ENCODE measurements at regions not wholly inside any gene's neighbourhood (a gene's known extent, or its start where the extent isn't known, plus 50 kb on each side); places are given as distances from the start of the nearest gene placed in this dataset.
A peak's percentile ranks its signal among the peaks of the same experiment; 100 is the strongest.
"Not testable (repeated sequence)": the region's sequence is repeated elsewhere in the genome, so short reads cannot be mapped to it uniquely, and the experiment has no call there.

DNA sequence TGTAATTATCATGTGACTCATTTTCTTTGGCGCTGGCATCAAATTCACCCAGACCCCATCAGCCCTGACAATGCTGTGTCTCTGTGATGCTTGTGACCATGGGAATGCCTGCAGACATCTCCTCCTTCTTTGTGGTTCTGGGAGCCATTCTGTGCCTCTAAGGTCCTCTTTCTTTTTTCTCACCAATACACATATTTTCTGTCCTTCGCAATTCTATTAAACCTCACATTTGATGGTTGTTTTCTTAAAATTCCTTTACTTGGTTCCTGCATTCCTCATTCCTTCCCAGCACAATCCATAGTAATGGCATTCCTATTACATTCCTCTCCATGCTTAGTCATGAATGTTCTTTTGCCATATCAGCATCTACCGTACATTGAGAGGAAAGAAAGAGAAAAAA lies 375.3 kb downstream of the PIK3C3 start:
- DNase-seq: peak; percentile 76

DNA sequence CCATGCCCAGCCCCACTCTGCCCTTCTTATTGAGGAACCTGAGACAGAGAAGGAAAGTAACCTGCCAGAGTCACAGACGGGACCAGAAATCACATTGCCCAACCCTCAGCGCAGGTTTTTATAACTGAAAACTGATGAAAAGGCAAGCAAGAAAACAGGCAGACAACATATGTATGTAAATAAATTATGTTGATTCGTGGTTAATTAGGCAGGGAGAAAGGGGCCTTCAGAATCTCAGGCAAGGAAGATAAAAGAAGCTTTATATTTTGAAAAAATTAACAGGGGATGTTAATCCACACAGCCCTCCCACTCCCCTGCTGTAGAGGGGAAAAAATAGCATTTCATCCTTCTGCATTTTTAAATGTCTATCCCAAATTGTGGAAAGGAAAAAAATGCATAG lies 378.5 kb downstream of the PIK3C3 start:
- no peak for DNase-seq

DNA sequence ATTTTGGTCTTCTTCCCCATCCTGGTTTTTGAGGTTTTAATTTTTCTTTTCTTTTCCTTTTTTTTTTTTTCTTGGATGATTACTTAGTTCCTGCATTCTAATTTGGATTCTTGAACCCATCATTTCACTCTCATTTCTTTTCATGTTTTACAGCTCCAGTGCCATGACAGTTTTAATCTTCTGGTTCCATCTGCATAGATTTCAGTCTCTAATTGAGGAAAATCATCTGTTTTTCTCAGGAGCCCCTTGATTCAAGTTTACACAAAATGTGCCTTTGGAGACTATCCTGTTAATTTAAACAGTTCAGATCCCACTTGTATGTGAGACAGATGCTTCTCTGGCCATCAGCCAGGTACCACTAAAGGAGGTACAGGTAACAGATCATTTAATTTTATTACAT lies 379.9 kb downstream of the PIK3C3 start:
- no peak for DNase-seq

DNA sequence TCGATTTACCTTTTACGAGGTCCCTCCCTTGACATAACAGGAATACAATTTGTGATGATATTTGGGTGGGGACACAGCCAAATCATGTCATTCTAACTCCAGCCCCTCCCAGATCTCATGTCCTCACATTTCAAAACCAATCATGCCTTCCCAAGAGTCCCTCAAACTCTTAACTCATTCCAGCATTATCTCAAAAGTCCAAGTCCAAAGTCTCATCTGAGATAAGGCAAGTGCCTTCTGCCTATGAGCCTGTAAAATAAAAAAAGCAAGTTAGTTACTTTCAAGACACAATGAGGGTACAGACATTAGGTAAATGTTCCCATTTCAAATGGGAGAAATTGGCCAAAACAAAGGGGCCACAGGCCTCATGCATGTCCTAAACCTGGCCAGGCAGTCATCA lies 381.1 kb downstream of the PIK3C3 start:
- DNase-seq: no peak

DNA sequence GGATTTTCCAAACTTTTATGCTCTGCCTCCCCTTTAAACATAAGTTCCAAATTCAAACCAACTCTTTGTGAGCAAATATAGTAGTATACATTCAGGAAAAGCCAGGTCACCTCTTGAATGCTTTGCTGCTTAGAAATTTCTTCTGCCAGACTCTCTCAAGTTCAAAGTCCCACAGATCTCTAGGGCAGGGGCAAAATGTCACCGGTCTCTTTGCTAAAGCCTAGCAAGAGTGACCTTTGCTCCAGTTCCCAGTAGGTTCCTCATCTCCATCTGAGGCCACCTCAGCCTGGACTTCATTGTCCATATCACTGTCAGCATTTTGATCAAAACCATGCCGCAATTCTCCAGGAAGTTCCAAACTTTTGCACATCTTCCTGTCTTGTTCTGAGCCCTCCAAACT lies 382.3 kb downstream of the PIK3C3 start:
- DNase-seq: not testable (repeated sequence)

DNA sequence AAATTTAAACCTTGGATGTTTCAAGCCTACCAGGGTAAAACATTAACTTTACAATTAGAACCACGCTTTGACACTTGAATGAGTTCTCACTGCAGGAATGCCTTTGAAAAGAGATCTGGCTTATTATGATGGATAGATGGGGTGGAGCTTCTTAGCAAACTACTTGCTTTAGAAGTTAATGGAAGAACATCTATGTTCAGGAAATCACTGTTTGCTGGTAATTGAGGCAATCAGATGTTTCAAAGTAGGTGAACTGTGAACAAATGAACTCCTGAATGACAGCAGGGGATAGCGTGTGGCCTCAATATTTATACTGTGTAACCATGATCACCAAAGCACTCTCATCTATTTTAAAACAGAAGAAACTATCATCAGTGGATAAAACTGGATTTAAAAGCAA lies 383.6 kb downstream of the PIK3C3 start:
- no peak for DNase-seq

DNA sequence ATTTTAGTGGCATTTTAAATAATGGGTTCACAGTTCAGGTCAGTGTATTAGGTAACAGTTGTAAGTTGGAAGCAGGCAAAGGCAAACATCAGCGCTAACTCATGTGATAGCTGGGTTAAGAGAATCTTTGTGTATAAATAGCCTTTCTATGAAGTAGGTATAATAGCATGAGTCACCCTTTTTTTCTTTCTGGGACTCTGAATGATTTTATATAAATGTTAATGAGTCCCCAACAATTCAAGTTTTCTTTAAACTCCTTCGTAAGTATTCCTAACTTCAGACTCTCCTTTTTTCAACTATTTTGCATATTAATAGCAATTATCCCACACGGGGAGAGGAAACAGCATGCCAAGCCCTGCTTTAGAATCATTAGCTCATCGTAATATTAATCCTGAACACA lies 384.3 kb downstream of the PIK3C3 start:
- no peak for DNase-seq

DNA sequence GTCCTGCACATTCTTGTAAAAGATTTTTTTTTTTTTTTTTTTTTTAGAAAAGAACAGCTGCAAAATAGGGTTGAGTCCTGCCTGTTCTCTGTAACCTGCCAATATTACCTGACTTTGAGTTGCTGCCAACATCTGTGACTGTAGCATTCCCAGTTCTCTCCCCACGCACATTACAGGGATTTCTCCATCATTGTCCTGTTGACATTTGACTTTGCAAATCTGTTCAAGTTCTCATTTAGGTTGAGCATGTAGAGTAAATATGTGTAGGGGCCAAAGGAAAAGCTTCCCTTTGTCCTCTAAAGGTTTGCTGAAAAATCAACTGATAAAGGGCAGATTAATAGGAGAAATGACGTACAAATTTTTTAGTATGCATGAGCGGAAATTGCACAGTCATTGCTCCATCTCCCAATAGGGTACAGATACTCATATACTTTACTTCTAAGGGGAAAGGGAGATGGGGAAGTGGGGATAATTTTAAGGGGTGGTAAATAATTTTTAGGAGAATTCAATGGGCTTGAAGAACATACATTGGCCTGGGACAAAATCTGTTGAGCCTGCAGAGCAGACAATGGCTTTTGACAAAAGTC lies 385.5 kb downstream of the PIK3C3 start:
- DNase-seq: no peak

DNA sequence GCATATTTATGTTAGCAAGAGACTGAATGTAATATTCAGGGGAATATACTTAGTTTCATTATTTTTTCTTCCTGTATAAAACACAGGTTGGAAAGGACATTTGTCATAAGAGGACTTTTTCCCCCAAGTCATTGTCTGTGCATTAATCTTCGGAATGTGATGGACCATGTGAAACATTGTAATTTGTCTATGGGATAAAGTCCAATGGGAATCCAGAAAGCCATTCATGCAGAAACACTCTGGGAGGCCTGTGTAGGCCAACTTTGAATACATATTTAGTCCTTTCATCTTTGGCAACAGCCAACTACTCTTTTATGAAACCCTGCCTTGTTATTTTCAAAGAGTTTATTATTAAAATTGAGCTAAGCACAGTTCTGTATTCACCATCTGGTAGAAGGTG lies 386.4 kb downstream of the PIK3C3 start:
- DNase-seq: no peak

DNA sequence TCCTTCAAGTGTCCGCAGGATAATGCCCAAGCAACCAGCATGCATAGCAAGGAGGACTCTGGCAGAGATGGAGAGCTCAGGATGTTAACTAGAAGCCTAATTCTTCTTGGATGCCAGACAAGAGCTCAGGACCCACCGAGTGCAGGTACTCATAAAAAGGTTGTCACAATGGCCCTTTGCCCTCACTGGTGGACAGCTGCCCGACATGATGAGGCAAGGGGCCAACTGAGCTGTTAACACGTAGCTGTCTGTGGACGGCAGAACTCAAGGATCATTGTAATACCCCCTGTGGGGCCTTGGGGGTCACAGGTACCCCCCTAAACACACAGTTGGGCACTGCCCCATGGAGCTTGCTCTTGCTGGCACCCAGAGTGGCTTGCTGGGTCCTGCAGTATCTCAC lies 393.7 kb downstream of the PIK3C3 start:
- DNase-seq: no peak

DNA sequence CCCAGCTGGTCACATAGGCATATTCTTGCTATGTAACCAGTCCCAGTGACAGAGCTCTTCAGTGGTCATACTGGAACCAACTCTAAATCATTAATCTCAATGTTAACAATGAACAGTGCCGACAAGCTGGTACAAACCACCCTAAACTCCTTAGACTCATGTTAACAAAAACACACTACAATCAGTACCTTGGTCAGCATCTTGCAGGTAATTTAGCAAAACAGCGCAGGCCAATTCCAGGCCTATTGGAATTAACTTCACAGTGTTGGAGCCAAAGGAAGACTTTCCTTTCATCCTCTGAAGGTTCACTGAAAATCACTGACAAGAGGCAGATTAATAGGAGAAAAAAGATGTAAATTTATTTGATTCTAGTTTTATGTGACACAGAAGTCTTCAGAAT lies 396.4 kb downstream of the PIK3C3 start:
- no peak for DNase-seq

DNA sequence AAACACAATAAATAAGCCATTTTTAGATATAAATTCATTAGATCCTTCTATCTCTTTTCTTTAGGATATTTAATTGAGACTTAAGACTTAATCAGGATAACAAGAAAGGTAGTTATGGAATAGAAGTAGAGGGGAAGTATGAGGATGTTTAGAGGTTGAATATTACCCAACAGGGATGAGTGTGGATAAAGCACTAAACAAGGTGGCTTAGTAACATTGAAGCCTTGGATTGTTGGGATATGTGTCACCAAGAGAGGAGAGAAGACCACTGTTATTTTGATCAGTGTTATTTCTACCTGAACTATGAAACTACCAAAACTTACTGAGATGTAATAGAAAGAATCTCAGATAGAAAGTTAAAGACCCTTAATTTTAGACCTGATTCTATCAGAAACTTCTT lies 405.7 kb downstream of the PIK3C3 start:
- DNase-seq: no peak

DNA sequence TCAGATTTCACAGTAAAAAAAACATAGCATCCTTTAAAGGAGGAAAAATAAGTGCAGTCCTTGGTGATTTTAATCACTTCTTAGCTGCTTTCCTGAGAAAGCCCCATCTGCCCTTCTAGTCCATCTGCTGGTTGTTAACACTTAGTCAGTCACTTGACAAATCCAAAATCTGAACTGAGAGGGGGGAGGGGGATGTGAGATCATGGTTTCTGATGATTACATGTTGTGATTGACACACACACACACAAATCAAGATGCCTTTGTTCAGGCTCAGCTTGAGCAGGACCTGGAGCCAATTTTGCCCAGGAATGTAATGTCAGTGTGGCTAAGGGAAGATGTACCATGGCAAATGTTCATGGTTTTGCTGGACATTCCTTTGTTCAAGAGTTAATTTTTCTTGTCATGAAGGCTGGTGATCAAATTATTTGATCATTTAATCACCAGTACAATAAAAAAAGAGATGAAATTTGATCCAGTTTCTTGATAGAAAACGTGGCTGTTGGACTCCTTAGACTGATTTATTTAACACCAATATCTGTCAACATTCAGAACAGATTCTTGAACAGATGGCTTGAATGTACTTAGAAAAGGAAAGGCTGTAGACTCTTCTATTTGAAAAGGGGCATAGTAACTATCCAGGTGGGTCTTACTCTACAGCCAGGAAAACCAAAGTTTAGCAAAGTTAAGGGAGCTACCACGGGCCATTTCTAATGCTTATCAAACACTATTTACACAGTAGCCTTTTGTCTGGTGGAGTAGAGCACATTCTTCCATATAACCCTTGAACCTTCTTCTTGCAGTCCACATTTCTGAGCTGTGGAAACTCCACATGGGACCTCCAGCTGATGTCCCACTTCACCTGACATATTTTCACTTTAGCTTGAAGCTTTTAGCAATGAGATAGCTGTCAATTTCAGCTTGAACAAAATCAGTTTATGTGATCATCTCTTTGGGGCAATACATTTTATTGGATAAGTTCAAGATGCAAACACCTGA lies 408.7 kb downstream of the PIK3C3 start:
- no peak for DNase-seq

DNA sequence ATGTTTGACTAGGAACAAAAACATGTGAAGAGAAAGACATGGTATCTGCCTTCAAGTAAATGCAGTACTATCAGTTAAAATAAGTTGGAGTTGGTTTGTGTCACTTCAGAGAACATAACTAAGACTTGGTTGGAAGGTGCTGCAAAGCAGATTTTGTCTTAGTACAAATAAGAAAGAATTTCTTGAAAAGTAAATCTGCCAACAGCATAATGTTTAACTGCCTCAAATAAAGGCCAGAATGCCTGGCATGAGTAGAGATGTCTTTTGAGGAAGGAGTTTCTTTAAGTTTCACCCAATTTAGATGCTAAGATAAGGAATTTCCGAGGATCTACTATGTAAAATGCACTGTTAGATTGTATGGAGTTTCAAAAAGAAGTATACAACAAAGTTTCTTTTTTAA lies 409.7 kb downstream of the PIK3C3 start:
- no peak for DNase-seq

DNA sequence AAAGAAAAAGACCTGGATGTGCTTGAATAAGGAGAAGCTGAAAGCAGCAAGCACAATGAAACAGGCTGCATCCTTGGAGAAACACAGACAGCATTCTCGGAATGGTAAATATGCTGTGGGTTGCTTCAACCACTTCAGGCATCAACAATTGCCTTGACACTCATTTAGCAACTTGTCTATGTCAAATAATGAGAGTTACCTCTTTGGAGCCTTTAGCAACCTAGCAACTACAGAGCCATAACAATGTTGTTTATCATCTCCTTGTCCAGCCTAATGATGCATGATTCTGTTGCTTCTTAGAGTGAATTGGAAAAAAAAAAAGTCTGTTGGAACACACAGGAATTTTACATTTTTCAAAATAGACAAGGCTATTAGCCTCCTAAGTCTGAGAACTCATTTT lies 410.6 kb downstream of the PIK3C3 start:
- DNase-seq: no peak

DNA sequence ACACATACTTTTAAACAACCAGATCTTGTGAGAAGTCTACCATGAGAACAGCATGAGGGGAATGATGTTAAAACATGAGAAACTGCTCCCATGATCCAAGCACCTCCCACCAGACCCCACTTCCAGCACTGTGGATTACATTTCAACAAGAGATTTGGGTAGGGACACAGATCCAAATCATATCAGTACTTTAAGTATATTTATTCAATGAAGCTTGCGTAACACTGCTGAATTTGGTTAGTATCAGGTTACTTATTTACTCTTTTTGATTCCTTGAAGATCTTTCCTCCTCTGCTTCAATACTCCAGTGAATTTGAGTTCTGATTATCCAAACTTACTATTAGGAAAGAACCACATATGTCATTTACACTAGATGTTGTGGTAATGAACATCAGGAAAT lies 418.6 kb downstream of the PIK3C3 start:
- no peak for DNase-seq

DNA sequence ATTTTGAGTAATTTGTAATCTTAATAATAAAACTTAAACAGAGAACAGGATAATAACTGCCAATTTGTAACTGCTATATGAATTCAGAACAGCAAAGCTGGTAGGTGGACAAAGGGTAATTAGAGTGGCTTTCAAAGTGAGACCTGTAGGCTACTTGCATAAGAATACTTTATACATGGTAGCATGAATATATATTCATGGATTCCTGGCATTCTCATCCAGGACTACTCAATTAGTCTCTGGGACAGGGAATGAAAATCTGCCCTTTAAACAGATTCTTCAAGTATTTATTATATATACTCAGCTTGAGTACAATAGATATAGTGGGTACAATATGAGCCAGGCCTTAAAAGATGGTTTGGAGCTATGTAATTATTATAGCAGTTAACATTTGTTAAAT lies 419.9 kb downstream of the PIK3C3 start:
- no peak for DNase-seq

DNA sequence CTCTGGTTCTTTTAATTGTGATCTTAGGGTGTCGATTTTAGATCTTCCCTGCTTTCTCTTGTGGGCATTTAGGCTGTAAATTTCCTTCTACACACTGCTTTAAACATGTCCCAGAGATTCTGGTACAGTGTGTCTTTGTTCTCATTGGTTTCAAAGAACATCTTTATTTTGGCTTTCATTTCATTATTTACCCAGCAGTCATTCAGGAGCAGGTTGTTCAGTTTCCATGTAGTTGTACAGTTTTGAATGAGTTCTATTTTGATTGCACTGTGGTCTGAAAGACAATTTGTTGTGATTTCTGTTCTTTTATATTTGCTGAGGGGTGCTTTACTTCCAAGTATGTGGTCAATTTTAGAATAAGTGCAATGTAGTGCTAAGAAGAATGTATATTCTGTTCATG lies 423.8 kb downstream of the PIK3C3 start:
- DNase-seq: not testable (repeated sequence)

DNA sequence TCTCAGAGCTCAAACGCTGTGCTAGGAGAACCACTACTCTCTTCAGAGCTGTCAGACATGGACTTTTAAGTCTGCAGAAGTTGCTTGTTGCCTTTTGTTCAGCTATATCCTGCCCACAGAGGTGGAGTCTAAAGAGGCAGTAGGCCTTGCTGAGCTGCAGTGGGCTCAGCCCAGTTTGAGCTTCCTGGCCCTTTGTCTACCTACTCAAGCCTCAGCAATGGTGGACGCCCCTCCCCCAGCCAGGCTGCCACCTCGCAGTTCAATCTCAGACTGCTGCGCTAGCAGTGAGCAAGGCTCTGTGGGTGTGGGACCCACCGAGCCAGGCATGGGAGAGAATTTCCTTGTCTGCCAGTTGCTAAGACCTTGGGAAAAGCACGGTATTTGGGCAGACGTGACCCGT lies 426.2 kb downstream of the PIK3C3 start:
- DNase-seq: not testable (repeated sequence)

DNA sequence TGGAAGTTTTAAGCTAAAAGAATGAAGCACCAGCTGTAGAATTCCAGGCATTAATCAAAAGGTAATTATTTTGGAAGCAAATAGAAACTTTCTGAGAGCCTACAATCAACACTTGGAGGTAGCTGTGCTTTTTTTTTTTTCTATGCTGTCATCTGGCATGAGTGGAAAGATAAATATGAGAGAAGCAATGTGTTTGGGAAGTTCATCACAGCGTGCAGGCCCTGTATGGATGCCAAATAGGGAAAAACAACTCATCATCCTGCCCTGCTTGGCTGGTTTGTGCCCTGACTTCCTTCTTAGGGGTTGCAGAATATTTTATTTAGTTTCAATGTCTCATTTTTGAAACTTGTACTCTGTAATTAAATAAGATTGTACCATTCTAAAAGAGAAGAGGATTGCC lies 437.4 kb downstream of the PIK3C3 start:
- DNase-seq: no peak

DNA sequence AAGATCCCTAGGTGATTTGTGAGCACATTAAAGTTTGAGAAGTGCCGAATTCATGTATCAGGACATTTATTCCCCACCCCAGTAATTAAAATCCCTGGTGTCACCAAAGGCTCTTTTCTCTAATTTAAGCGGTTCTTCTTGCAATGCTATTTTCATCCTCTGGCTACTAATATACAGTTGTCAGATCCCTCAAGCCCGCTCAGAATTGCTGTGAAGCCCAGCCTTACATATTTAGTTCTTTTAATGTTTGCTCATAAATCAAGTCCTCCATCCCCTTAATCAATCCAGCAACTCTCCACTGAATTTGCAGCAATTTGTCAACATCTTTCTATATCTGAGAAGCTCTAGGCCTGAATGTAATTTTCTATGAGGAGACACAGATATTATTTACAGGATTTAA lies 437.9 kb downstream of the PIK3C3 start:
- DNase-seq: no peak

DNA sequence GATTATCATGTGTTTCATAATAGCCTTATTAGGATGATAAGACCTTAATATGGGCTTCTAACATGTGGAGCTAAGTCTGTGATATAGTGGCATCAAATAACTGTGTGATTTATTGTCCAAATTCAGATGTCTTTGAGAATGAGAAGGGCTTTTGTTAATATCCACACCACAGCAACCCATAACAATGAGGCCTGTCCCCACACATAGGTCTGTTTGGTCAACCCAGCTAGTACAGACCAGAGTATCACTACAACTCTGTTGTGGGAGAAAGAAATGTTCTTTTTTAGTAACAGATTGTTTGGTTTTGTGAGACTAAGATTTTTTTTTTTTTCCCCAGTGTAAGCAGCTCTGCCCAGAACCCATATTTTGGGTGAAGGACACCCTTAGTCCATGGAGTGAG lies 439.2 kb downstream of the PIK3C3 start:
- DNase-seq: no peak

DNA sequence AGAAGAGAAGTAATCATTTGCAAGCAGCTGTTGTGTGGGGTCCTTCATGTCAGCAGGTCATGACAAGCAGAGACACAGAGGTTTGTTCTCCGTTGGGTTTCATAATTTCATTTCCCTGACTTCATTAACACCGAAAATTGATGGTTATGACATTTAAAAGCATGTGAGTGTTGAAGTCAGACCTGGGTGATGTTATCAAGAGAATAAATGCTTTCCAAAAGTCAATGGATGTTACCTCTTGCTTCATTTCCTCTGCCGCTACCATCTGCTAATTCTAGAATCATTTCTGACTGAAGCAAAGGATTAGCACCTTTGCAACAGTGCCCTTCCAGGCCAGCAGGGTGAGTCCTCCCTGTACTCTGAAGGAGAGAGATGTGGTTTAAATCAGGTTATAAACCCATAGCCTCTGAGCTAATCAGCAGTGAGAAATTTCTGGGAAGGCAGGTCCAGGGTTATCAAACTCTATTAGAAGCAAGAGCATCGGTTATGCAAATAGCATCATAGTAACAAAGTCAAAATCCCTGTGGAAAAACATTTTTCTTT lies 446.2 kb downstream of the PIK3C3 start:
- DNase-seq: no peak

DNA sequence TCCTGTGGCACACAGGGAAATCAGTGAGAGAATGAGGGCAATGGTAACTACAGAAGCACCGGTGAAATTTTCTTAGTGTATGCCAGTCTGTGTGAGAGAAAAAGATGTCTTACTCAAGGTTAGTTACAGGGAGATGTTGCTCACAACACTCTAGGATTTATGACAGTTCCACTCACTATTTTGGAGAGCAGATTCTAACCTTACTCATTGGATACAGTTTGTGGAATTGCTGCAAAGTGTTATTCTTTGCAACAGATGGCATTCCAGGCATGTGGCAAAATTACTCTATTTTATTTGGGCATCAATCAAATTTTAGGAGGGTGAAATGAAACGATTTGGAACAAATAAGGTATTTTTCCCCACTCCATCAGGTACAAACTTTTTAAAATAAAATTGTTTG lies 449.1 kb downstream of the PIK3C3 start:
- DNase-seq: no peak

Measured in fibroblast of skin of back (primary cell).